HepG2 (cell line): ENCODE measurements at regions not wholly inside any gene's neighbourhood (a gene's known extent, or its start where the extent isn't known, plus 50 kb on each side); places are given as distances from the start of the nearest gene placed in this dataset.

Experiments used
- AHDC1 ChIP-seq: sonication (generic); formaldehyde crosslinking; IDR thresholded peaks from 2 replicates; pipeline ENCODE4 v1.5.1; 2020; ENCODE audit warnings: mild to moderate bottlenecking, missing genetic modification reagents, borderline replicate concordance
- FOXA1 ChIP-seq, 2 experiments: fragments of 450-650 bp in 1 of 2; sonication (generic) in 1 of 2; formaldehyde crosslinking in 1 of 2; IDR thresholded peaks; 2 replicates each; pipeline versions ENCODE4 v1.4.0 to v1.6.1; 2016 to 2020; ENCODE audit warnings: missing genetic modification reagents in 1 of 2
- HMGA1 ChIP-seq: sonication (generic); formaldehyde crosslinking; conservative IDR thresholded peaks from 2 replicates; pipeline ENCODE4 v1.4.0; 2020; ENCODE audit warnings: missing genetic modification reagents
- JUNB ChIP-seq: sonication (generic); formaldehyde crosslinking; IDR thresholded peaks from 2 replicates; pipeline ENCODE4 v1.8.0; 2022; ENCODE audit warnings: missing genetic modification reagents, mild to moderate bottlenecking, borderline replicate concordance
- KLF13 ChIP-seq: sonication (generic); formaldehyde crosslinking; IDR thresholded peaks from 2 replicates; pipeline ENCODE4 v1.4.0; 2020; ENCODE audit warnings: mild to moderate bottlenecking, missing genetic modification reagents
- LBX2 ChIP-seq: sonication (generic); formaldehyde crosslinking; IDR thresholded peaks from 2 replicates; pipeline ENCODE4 v1.5.0; 2020; ENCODE audit warnings: missing genetic modification reagents, mild to moderate bottlenecking, borderline replicate concordance
- SAFB2 ChIP-seq: sonication (generic); formaldehyde crosslinking; IDR thresholded peaks from 2 replicates; pipeline ENCODE4 v1.5.1; 2020; ENCODE audit warnings: missing genetic modification reagents, low read depth, mild to moderate bottlenecking, borderline replicate concordance
- TOPORS ChIP-seq: sonication (generic); formaldehyde crosslinking; IDR thresholded peaks from 2 replicates; pipeline ENCODE4 v1.8.0; 2023; ENCODE audit warnings: mild to moderate bottlenecking, missing genetic modification reagents
- ZBTB43 ChIP-seq: sonication (generic); formaldehyde crosslinking; conservative IDR thresholded peaks from 2 replicates; pipeline ENCODE4 v1.4.0; 2020; ENCODE audit warnings: missing genetic modification reagents
- ZBTB49 ChIP-seq: sonication (generic); formaldehyde crosslinking; IDR thresholded peaks from 2 replicates; pipeline ENCODE4 v1.4.0; 2020; ENCODE audit warnings: missing genetic modification reagents, borderline replicate concordance
- ZNF12 ChIP-seq: sonication (generic); formaldehyde crosslinking; IDR thresholded peaks from 2 replicates; pipeline ENCODE4 v1.5.0; 2020; ENCODE audit warnings: missing genetic modification reagents
- ZNF33A ChIP-seq: sonication (generic); formaldehyde crosslinking; IDR thresholded peaks from 2 replicates; pipeline ENCODE4 v1.5.1; 2020; ENCODE audit warnings: missing genetic modification reagents, mild to moderate bottlenecking, moderate library complexity, borderline replicate concordance
- ZNF350 ChIP-seq: sonication (generic); formaldehyde crosslinking; IDR thresholded peaks from 2 replicates; pipeline ENCODE4 v1.4.0; 2020; ENCODE audit warnings: mild to moderate bottlenecking, low read depth, missing genetic modification reagents, borderline replicate concordance
- ZNF468 ChIP-seq: sonication (generic); formaldehyde crosslinking; IDR thresholded peaks from 2 replicates; pipeline ENCODE4 v1.8.0; 2022; ENCODE audit warnings: mild to moderate bottlenecking, moderate library complexity, missing genetic modification reagents
- ZNF607 ChIP-seq: sonication (generic); formaldehyde crosslinking; IDR thresholded peaks from 2 replicates; pipeline ENCODE4 v1.5.1; 2020; ENCODE audit warnings: missing genetic modification reagents, mild to moderate bottlenecking, borderline replicate concordance
- ZNF672 ChIP-seq: sonication (generic); formaldehyde crosslinking; IDR thresholded peaks from 2 replicates; pipeline ENCODE4 v1.8.1; 2022; ENCODE audit warnings: missing genetic modification reagents
- ZNF704 ChIP-seq: sonication (generic); formaldehyde crosslinking; IDR thresholded peaks from 2 replicates; pipeline ENCODE4 v1.8.1; 2023; ENCODE audit warnings: mild to moderate bottlenecking, inconsistent platforms, moderate library complexity, missing genetic modification reagents, borderline replicate concordance
- ZNF713 ChIP-seq: sonication (generic); formaldehyde crosslinking; IDR thresholded peaks from 2 replicates; pipeline ENCODE4 v1.4.0; 2020; ENCODE audit warnings: mild to moderate bottlenecking, missing genetic modification reagents

GRCh38 chr12:115433014-115433634, 749.1 kb upstream of the TBX3 start (continued):
- no peak for TF ChIP-seq LBX2 (CRISPR knock-in tag)
- peak; percentile 73; the same call in 1 of the 2 replicates for TF ChIP-seq ZNF350 (CRISPR knock-in tag)
- no peak for TF ChIP-seq HMGA1 (CRISPR knock-in tag)
- TF ChIP-seq ZNF33A (CRISPR knock-in tag), result no peak
- no peak for TF ChIP-seq ZNF672 (CRISPR knock-in tag)
- no peak for TF ChIP-seq TOPORS
- TF ChIP-seq FOXA1 (IDR thresholded peaks at IDR 0.05), result no peak
- peak; percentile 71 for TF ChIP-seq FOXA1 (CRISPR knock-in tag; IDR thresholded peaks at IDR 0.05)
- no peak for TF ChIP-seq KLF13 (CRISPR knock-in tag)
- peak; percentile 70; the same call in 1 of the 2 replicates for TF ChIP-seq AHDC1 (CRISPR knock-in tag)
- TF ChIP-seq JUNB (CRISPR knock-in tag), result no peak
- TF ChIP-seq ZNF704 (CRISPR knock-in tag), result no peak
- no peak for TF ChIP-seq ZNF468 (CRISPR knock-in tag)
- no peak for TF ChIP-seq ZBTB49
- TF ChIP-seq SAFB2 (CRISPR knock-in tag), result no peak
- TF ChIP-seq ZNF713 (CRISPR knock-in tag), result no peak
- 0 out of 2 replicates have a peak, but pooled peaks have one; percentile 10 for TF ChIP-seq ZNF12
- TF ChIP-seq ZNF607 (CRISPR knock-in tag), result no peak
- no peak for TF ChIP-seq ZBTB43 (CRISPR knock-in tag)
